ENCODE measurements at regions not wholly inside any gene's neighbourhood (a gene's known extent, or its start where the extent isn't known, plus 50 kb on each side); places are given as distances from the start of the nearest gene placed in this dataset.
"Not testable (repeated sequence)": the region's sequence is repeated elsewhere in the genome, so short reads cannot be mapped to it uniquely, and the experiment has no call there.

- Histone ChIP-seq H3K9me3 (ENCODE audit: control insufficient read depth in 4 of 4, insufficient read depth in 3 of 4, low read length in 3 of 4) (peaks cover 0 to 3% (median 0%) of the 10 kb centered on the region in 4 donors), H3K4me1 (ENCODE audit: control insufficient read depth in 5 of 5, insufficient read depth in 5 of 5, low read length in 5 of 5) (no peaks in the 10 kb centered on the region), H3K36me3 (ENCODE audit: control insufficient read depth in 4 of 4, insufficient read depth in 4 of 4, low read length in 4 of 4) (no peaks in the 10 kb centered on the region), H3K9ac (ENCODE audit: insufficient read depth in 1 of 2, low read length in 2 of 2) (no peak overlapping the region), H3K27me3 (ENCODE audit: control insufficient read depth in 3 of 3, insufficient read depth in 3 of 3, low read length in 2 of 3) (no peaks in the 10 kb centered on the region), H3K4me3 (no peak overlapping the region), H3K27ac (ENCODE audit: low read depth in 1 of 2, low read length in 1 of 2) (no peak overlapping the region)
- ATAC-seq (ENCODE audit: insufficient read depth, low FRiP score): no peak
- TF ChIP-seq CTCF (IDR thresholded peaks at IDR 0.05; ENCODE audit: control extremely low read depth, extremely low read depth): no peak
- WGBS, 2 donors: 91 to 93% methylated on average over 3 of the region's 3 CpGs
- DNase-seq: no peak
Measured at GRCh38 chr9:86481466-86481865, 127.3 kb upstream of the TUT7 start.

- not testable (repeated sequence) for DNase-seq; H3K27ac ChIP-seq (ENCODE audit: low read depth in 1 of 2, low read length in 1 of 2); H3K36me3 ChIP-seq (ENCODE audit: control insufficient read depth in 4 of 4, insufficient read depth in 4 of 4, low read length in 4 of 4); H3K4me1 ChIP-seq (ENCODE audit: control insufficient read depth in 5 of 5, insufficient read depth in 5 of 5, low read length in 5 of 5); ATAC-seq (ENCODE audit: insufficient read depth, low FRiP score); H3K9me3 ChIP-seq (ENCODE audit: control insufficient read depth in 4 of 4, insufficient read depth in 3 of 4, low read length in 3 of 4); H3K4me3 ChIP-seq; H3K9ac ChIP-seq (ENCODE audit: insufficient read depth in 1 of 2, low read length in 2 of 2); H3K27me3 ChIP-seq (ENCODE audit: control insufficient read depth in 3 of 3, insufficient read depth in 3 of 3, low read length in 2 of 3)
- WGBS, 2 donors: 93 to 100% methylated on average over 1 of the region's 1 CpG
Measured at GRCh38 chr9:86475255-86475654, 121.0 kb upstream of the TUT7 start.

GRCh38 chr9:86471171-86471815 is 117.1 kb upstream of the TUT7 start:
- TF ChIP-seq CTCF (IDR thresholded peaks at IDR 0.05; ENCODE audit: control extremely low read depth, extremely low read depth): no peak
- no peak overlapping the region for H3K9ac ChIP-seq (ENCODE audit: insufficient read depth in 1 of 2, low read length in 2 of 2)
- no peaks in the 10 kb centered on the region for H3K36me3 ChIP-seq (ENCODE audit: control insufficient read depth in 4 of 4, insufficient read depth in 4 of 4, low read length in 4 of 4)
- H3K27ac ChIP-seq (ENCODE audit: low read depth in 1 of 2, low read length in 1 of 2): no peak overlapping the region
- H3K27me3 ChIP-seq (ENCODE audit: control insufficient read depth in 3 of 3, insufficient read depth in 3 of 3, low read length in 2 of 3): no peaks in the 10 kb centered on the region
- DNase-seq (peak; percentile 51 to 86 (median 81)), ATAC-seq (ENCODE audit: insufficient read depth, low FRiP score) (no peak)
- no peaks in the 10 kb centered on the region for H3K9me3 ChIP-seq (ENCODE audit: control insufficient read depth in 4 of 4, insufficient read depth in 3 of 4, low read length in 3 of 4)
- H3K4me1 ChIP-seq (ENCODE audit: control insufficient read depth in 5 of 5, insufficient read depth in 5 of 5, low read length in 5 of 5): peaks cover 0 to 13% (median 0%) of the 10 kb centered on the region in 5 donors
- 74 to 75% methylated on average over 7 of the region's 7 CpGs for WGBS, 2 donors
- no peak overlapping the region for H3K4me3 ChIP-seq

- DNase-seq (peak in 2 of 3 donors; percentile 64 to 74), ATAC-seq (ENCODE audit: insufficient read depth, low FRiP score) (no peak)
- Histone ChIP-seq H3K4me1 (ENCODE audit: control insufficient read depth in 5 of 5, insufficient read depth in 5 of 5, low read length in 5 of 5) (peaks cover 0 to 13% (median 0%) of the 10 kb centered on the region in 5 donors), H3K9ac (ENCODE audit: insufficient read depth in 1 of 2, low read length in 2 of 2) (no peak overlapping the region), H3K36me3 (ENCODE audit: control insufficient read depth in 4 of 4, insufficient read depth in 4 of 4, low read length in 4 of 4) (no peaks in the 10 kb centered on the region), H3K4me3 (no peak overlapping the region), H3K27me3 (ENCODE audit: control insufficient read depth in 3 of 3, insufficient read depth in 3 of 3, low read length in 2 of 3) (no peaks in the 10 kb centered on the region), H3K27ac (ENCODE audit: low read depth in 1 of 2, low read length in 1 of 2) (no peak overlapping the region), H3K9me3 (ENCODE audit: control insufficient read depth in 4 of 4, insufficient read depth in 3 of 4, low read length in 3 of 4) (no peaks in the 10 kb centered on the region)
- 41 to 73% methylated on average over 1 of the region's 1 CpG for WGBS, 2 donors
- no peak for TF ChIP-seq CTCF (IDR thresholded peaks at IDR 0.05; ENCODE audit: control extremely low read depth, extremely low read depth)
Measured at GRCh38 chr9:86470326-86470725, 116.1 kb upstream of the TUT7 start.

All from lung (tissue), 11 donors.